HFFc6 (cell line): ENCODE measurements at regions not wholly inside any gene's neighbourhood (a gene's known extent, or its start where the extent isn't known, plus 50 kb on each side); places are given as distances from the start of the nearest gene placed in this dataset.
"Not testable (repeated sequence)": the region's sequence is repeated elsewhere in the genome, so short reads cannot be mapped to it uniquely, and the experiment has no call there.

Experiments used
- DNase-seq: peaks from one replicate; pipeline ENCODE4 v3.0.0-alpha.2; 2018
- H3K27ac Mint-ChIP-seq: 2 replicates; pipeline ENCODE4 v1.8.0; 2020; ENCODE audit warnings: mild to moderate bottlenecking, mixed read lengths
- H3K27me3 Mint-ChIP-seq: 2 replicates; pipeline ENCODE4 v1.8.0; 2021; ENCODE audit warnings: mild to moderate bottlenecking, moderate library complexity, mixed read lengths; ENCODE audit not compliant: insufficient read depth
- H3K36me3 Mint-ChIP-seq: 2 replicates; pipeline ENCODE4 v1.8.0; 2021; ENCODE audit warnings: low read depth, mixed read lengths
- H3K4me1 Mint-ChIP-seq: 2 replicates; pipeline ENCODE4 v1.8.0; 2020; ENCODE audit warnings: low read depth, mixed read lengths
- H3K4me3 Mint-ChIP-seq: 2 replicates; pipeline ENCODE4 v1.8.0; 2020; ENCODE audit warnings: mild to moderate bottlenecking, moderate library complexity, mixed read lengths
- H3K9me3 Mint-ChIP-seq: 2 replicates; pipeline ENCODE4 v1.8.0; 2020; ENCODE audit warnings: mild to moderate bottlenecking, mixed read lengths
- TF ChIP-seq, protein P1 (sequence below): fragments of 200-600 bp; sonication (generic); IDR thresholded peaks from 2 replicates; pipeline ENCODE4 v1.5.0; 2021; ENCODE audit warnings: antibody characterized with exemption, mild to moderate bottlenecking

DNA sequence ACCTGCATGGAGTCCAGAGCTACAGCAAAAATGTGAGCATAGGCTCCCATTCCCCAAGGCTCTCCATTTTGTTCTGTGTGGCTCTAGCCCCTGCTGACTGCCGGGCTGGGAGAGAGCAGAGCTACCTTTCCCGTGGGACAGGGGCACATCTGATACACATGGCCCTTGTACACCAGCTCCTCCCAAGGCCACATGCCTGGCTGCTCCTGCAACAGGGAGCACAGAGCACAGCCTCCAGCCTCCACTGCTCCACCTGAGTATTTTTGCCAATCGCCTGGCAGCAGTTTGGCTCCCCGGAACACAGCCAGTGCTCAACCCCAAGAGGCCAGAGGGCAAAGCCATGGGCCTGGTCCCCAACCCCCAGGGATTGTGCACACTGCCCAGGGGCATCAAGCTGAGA, 146.5 kb downstream of the CHD1L start:
- no peak overlapping the region for H3K4me3 Mint-ChIP-seq
- no peaks in the 10 kb centered on the region for H3K36me3 Mint-ChIP-seq

DNA sequence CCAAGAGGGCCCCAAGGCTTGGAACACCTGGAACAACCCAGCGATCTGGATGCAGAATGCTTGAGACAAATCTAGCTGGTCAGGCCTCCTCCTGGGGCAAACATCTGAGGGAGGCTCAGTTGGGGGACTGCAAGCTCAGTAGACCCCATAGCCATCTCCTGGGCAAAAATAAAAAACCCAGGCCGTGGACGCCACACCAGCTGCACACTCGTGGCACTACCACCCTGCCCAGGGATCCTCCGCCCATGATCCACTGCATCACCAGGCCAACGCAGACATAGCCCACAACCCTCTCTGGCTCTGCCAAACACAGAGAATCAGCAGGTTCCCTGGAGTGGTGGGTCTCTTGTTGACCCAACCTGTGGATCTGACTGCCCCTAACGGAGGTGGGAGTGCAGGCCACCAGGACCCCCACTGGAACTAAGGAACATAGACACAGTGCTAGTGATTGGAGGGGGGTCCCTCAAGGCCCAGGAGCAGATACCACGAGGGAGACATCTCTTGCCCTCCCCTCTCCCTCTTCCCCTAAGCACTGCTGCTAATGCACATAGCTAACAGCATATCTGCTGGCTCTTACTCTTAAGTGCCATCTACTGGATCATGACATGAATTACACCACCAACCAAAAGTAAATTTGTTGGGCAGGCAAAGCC, 147.2 kb downstream of the CHD1L start:
- no peaks in the 10 kb centered on the region for H3K4me1 Mint-ChIP-seq
- peak; percentile 47 for DNase-seq
- peaks cover 1% of the 10 kb centered on the region for H3K27me3 Mint-ChIP-seq
- H3K27ac Mint-ChIP-seq = no peak overlapping the region
- H3K4me3 Mint-ChIP-seq = no peak overlapping the region
- TF ChIP-seq, protein P1, sequence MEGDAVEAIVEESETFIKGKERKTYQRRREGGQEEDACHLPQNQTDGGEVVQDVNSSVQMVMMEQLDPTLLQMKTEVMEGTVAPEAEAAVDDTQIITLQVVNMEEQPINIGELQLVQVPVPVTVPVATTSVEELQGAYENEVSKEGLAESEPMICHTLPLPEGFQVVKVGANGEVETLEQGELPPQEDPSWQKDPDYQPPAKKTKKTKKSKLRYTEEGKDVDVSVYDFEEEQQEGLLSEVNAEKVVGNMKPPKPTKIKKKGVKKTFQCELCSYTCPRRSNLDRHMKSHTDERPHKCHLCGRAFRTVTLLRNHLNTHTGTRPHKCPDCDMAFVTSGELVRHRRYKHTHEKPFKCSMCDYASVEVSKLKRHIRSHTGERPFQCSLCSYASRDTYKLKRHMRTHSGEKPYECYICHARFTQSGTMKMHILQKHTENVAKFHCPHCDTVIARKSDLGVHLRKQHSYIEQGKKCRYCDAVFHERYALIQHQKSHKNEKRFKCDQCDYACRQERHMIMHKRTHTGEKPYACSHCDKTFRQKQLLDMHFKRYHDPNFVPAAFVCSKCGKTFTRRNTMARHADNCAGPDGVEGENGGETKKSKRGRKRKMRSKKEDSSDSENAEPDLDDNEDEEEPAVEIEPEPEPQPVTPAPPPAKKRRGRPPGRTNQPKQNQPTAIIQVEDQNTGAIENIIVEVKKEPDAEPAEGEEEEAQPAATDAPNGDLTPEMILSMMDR = peak; percentile 85
- no peaks in the 10 kb centered on the region for H3K9me3 Mint-ChIP-seq
- H3K36me3 Mint-ChIP-seq = no peaks in the 10 kb centered on the region

More for the DNA sequence above, 146.5 kb downstream of the CHD1L start:
- Mint-ChIP-seq H3K27me3 (peaks cover 1% of the 10 kb centered on the region), H3K4me1 (no peaks in the 10 kb centered on the region), H3K9me3 (no peaks in the 10 kb centered on the region), H3K27ac (no peak overlapping the region)
- DNase-seq = no peak
- TF ChIP-seq, protein P1 = no peak

DNA sequence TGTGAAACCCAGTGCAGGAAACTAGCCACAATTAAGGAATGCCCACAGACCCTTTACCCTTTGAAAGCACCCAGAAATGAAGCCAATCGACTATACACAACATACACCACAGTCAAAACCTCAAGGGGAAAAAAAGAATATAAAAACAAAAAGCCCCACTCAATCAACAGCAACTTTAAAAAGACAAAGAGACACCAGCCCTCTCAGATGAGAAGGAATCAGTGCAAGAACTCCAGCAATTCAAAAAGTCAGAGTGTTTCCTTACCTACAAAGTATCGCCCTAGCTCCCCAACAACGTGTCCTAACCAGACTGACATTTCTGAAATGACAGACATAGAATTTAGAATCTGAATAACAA, 147.7 kb downstream of the CHD1L start:
- TF ChIP-seq, protein P1 = peak; percentile 33; the same call in 1 of the 2 replicates
- no peaks in the 10 kb centered on the region for H3K9me3 Mint-ChIP-seq
- peaks cover 1% of the 10 kb centered on the region; the same call in 1 of the 2 replicates for H3K27me3 Mint-ChIP-seq
- H3K27ac Mint-ChIP-seq = no peak overlapping the region
- no peaks in the 10 kb centered on the region for H3K4me1 Mint-ChIP-seq
- H3K4me3 Mint-ChIP-seq = no peak overlapping the region
- H3K36me3 Mint-ChIP-seq = no peaks in the 10 kb centered on the region
- no peak for DNase-seq

DNA sequence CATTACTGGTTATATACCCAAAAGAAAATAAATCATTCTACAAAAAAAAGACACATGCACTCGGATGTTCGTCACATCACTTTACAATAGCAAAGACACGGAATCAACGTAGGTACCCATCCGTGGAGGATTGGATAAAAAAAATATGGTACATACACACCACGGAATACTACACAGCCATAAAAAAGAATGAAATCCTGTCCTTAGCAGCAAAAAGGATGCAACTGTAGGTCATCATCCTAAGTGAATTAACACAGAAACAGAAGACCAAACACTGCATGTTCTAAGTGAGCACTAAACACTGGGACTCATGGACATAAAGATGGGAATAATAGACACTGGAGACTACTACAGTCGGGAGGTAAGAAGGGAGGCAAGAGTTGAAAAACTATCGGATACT, 148.6 kb downstream of the CHD1L start:
- Mint-ChIP-seq H3K27me3 (peaks cover 1% of the 10 kb centered on the region; the same call in 1 of the 2 replicates), H3K4me3 (no peak overlapping the region), H3K4me1 (no peaks in the 10 kb centered on the region), H3K9me3 (no peaks in the 10 kb centered on the region), H3K36me3 (no peaks in the 10 kb centered on the region), H3K27ac (no peak overlapping the region)
- TF ChIP-seq, protein P1 = no peak
- no peak for DNase-seq

DNA sequence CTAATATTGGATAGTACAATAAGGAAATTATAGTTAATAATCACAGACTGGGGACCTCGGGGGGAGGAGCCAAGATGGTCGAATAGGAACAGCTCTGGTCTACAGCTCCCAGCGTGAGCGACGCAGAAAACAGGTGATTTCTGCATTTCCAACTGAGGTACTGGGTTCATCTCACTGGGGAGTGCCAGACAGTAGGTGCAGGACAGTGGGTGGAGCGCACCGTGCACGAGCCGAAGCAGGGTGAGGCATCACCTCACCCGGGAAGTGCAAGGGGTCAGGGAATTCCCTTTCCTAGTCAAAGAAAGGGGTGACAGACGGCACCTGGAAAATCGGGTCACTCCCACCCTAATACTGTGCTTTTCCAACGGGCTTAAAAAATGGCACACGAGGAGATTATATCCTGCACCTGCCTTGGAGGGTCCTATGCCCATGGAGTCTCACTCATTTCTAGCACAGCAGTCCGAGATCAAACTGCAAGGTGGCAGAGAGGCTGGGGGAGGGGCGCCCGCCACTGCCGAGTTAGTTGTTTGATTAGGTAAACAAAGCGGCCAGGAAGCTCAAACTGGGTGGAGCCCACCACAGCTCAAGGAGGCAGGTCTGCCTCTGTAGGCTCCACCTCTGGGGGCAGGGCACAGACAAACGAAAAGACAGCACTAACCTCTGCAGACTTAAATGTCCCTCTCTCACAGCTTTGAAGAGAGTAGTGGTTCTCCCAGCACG, 138.8 kb upstream of the BCL9 start:
- not testable (repeated sequence) for H3K4me1 Mint-ChIP-seq, H3K9me3 Mint-ChIP-seq, H3K4me3 Mint-ChIP-seq, H3K27ac Mint-ChIP-seq, H3K36me3 Mint-ChIP-seq, H3K27me3 Mint-ChIP-seq, DNase-seq

DNA sequence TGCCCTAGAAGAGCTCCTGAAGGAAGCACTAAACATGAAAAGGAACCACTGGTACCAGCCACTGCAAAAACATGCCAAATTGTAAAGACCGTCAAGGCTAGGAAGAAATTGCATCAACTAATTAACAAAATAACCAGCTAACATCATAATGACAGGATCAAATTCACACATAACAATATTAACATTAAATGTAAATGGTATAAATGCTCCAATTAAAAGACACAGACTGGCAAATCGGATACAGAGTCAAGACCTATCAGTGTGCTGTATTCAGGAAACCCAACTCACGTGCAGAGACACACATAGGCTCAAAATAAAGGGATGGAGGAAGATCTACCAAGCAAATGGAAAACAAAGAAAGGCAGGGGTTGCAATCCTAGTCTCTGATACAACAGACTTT, 137.0 kb upstream of the BCL9 start:
- not testable (repeated sequence) for H3K27me3 Mint-ChIP-seq, H3K4me3 Mint-ChIP-seq, H3K27ac Mint-ChIP-seq, H3K4me1 Mint-ChIP-seq, DNase-seq, H3K36me3 Mint-ChIP-seq, H3K9me3 Mint-ChIP-seq
